RWPE2 (cell line): ENCODE measurements at regions not wholly inside any gene's neighbourhood (a gene's known extent, or its start where the extent isn't known, plus 50 kb on each side); places are given as distances from the start of the nearest gene placed in this dataset.

ENCODE experiments used
- ATAC-seq: fragments of 200-7000 bp; cut with Tn5 transposase; 3 replicates; pipeline ENCODE4 v1.9.1; 2021; ENCODE audit warnings: low read depth
- DNase-seq: peaks from one replicate; pipeline ENCODE4 v3.0.0-alpha.2; 2020; ENCODE audit warnings: low spot score
- H3K27ac ChIP-seq: fragments of 450-650 bp; 2 replicates; pipeline ENCODE4 v1.5.1; 2017; ENCODE audit warnings: mild to moderate bottlenecking; ENCODE audit not compliant: poor library complexity, severe bottlenecking
- H3K27me3 ChIP-seq: fragments of 250-450 bp; sonication (Bioruptor Pico); 2 replicates; pipeline ENCODE4 v1.5.1; 2021; ENCODE audit warnings: mild to moderate bottlenecking, moderate library complexity; ENCODE audit not compliant: insufficient read depth, poor library complexity, severe bottlenecking
- H3K36me3 ChIP-seq: fragments of 250-450 bp; sonication (Bioruptor Pico); 2 replicates; pipeline ENCODE4 v1.5.1; 2020; ENCODE audit warnings: low read depth, mild to moderate bottlenecking, moderate library complexity
- H3K4me1 ChIP-seq: fragments of 250-450 bp; sonication (Bioruptor Pico); 2 replicates; pipeline ENCODE4 v1.5.1; 2021; ENCODE audit warnings: mild to moderate bottlenecking, moderate library complexity; ENCODE audit not compliant: insufficient read depth, poor library complexity, severe bottlenecking
- H3K4me3 ChIP-seq: fragments of 250-450 bp; sonication (Bioruptor Pico); 2 replicates; pipeline ENCODE4 v1.5.1; 2021; ENCODE audit warnings: mild to moderate bottlenecking, moderate library complexity; ENCODE audit not compliant: severe bottlenecking
- H3K9me3 ChIP-seq: fragments of 250-450 bp; sonication (Bioruptor Pico); 2 replicates; pipeline ENCODE4 v1.5.1; 2021; ENCODE audit warnings: mild to moderate bottlenecking, moderate library complexity; ENCODE audit not compliant: severe bottlenecking
- TF ChIP-seq, protein P1 (sequence below): fragments of 450-650 bp; IDR thresholded peaks from one replicate; pipeline ENCODE4 v1.5.1; 2017; ENCODE audit warnings: mild to moderate bottlenecking, moderate library complexity; ENCODE audit not compliant: poor library complexity, severe bottlenecking

DNA sequence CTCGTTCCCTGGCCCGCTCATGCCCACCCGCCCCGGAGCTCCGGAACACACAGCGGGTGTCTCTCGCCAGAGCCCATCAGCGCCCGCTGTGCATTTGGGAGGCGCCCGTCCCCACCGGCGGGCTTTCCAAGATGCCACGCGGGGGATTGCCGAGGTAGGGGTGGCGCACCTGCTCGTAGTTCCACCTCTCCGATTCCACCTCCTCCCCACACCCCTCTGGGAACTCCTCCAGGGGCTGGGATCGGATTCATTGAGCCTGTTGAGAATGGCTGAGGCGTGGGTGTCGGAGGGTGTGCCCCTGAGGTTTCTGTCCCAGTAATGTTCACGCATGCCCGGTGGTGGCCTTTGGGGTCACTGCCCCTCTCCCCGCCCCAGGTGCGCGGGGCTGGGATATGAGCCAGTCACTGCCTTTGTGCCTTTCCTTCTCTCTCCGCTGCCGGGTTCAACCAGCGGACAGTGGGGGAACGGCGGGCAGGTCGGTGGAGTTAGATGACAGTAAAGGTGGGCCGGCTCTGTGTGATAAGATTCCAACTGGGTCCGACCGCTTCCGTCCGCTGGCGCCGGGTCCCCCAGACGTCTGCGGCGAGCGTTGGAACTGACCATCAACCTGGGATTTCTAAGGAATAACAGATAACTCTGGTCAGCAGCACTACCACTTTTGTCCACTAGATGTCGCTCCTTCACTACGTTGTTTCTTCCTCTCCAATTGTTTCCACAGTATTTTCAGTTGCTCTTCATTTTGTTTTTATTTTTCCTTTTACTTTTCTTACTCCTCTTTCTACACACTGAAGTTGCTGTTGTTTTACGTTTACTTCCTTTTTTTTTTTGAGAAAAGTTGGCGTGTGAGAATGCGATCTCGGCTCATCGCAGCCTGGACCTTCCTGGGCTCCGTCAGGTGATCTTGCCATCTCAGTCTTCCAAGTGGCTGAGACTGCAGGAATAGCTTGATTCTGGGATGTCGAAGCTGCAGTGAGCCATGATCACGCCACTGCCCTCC is 178.1 kb upstream of the ALG10B start:
- no peaks in the 10 kb centered on the region for H3K4me1 ChIP-seq
- H3K27ac ChIP-seq = no peak overlapping the region
- TF ChIP-seq, protein P1, sequence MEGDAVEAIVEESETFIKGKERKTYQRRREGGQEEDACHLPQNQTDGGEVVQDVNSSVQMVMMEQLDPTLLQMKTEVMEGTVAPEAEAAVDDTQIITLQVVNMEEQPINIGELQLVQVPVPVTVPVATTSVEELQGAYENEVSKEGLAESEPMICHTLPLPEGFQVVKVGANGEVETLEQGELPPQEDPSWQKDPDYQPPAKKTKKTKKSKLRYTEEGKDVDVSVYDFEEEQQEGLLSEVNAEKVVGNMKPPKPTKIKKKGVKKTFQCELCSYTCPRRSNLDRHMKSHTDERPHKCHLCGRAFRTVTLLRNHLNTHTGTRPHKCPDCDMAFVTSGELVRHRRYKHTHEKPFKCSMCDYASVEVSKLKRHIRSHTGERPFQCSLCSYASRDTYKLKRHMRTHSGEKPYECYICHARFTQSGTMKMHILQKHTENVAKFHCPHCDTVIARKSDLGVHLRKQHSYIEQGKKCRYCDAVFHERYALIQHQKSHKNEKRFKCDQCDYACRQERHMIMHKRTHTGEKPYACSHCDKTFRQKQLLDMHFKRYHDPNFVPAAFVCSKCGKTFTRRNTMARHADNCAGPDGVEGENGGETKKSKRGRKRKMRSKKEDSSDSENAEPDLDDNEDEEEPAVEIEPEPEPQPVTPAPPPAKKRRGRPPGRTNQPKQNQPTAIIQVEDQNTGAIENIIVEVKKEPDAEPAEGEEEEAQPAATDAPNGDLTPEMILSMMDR = peak; percentile 92
- H3K27me3 ChIP-seq = no peaks in the 10 kb centered on the region
- H3K4me3 ChIP-seq = peak overlapping the region; percentile 45
- no peaks in the 10 kb centered on the region for H3K36me3 ChIP-seq
- H3K9me3 ChIP-seq = no peaks in the 10 kb centered on the region
- DNase-seq (peak; percentile 66), ATAC-seq (peak; percentile 83)

DNA sequence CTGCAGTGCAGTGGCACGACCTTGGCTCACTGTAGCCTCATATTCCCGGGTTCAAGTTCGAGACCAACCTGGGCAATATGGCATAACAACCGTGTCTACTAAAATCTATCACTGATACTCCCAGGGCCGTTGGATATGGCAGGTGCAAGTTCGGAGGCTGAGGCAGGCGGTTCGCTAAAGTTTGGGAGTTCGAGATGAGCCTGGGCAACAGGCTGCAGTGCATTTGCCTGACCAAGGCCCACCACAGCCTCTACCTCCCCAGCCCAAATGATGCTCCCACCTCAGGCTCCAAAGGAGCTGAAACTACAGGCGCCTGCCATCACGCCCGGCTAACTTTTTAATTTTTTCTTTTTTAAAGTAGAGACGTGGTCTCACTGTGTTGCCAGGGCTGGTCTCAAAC is 177.1 kb upstream of the ALG10B start:
- no peak overlapping the region for H3K27ac ChIP-seq
- no peak for ATAC-seq
- no peaks in the 10 kb centered on the region for H3K27me3 ChIP-seq
- H3K4me3 ChIP-seq = no peak overlapping the region
- H3K4me1 ChIP-seq = peaks cover 5% of the 10 kb centered on the region
- no peaks in the 10 kb centered on the region for H3K9me3 ChIP-seq
- no peak for DNase-seq
- no peaks in the 10 kb centered on the region for H3K36me3 ChIP-seq
- TF ChIP-seq, protein P1 = no peak

DNA sequence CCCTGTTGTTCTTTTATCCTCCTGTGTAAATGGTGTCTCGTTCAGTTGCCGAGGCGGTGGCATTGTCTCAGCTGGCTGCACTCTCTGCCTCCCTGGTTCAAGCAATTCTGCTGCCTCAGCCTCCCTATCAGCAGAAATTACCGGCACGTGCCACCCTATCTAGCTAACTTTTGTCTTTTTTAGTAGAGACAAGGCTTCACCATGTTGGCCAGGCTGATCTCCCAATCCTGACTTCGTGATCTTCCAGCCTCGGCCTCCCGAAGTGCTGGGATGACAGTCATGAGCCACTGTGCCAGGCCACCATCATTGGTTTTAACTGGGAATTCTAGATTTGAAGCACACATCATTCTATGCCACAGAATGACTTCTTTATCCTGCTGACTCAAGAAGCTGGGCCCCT is 175.3 kb upstream of the ALG10B start:
- ATAC-seq (no peak), DNase-seq (no peak)
- Histone ChIP-seq H3K9me3 (no peaks in the 10 kb centered on the region), H3K27ac (no peak overlapping the region), H3K4me1 (peaks cover 6% of the 10 kb centered on the region), H3K4me3 (no peak overlapping the region), H3K27me3 (no peaks in the 10 kb centered on the region), H3K36me3 (no peaks in the 10 kb centered on the region)
- TF ChIP-seq, protein P1 = no peak

DNA sequence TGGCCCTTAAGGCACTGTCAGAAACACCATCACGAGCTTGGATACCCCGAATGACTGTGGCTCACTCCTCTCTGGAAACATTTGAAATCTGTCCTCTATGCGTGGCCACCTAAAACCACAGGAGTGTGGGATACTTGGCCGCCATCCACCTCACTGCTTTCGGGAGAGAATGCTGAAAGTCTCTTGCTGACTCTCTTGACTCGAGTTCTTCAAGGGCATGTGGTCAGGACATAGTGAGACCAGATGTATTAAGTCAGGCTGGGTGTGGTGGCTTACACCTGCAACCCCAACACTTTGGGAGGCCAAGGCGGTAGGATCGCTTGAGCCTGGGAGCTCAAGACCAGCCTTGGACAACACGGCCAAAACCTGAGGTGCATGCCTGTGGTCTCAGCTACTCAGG is 174.7 kb upstream of the ALG10B start:
- Histone ChIP-seq H3K4me1 (peaks cover 6% of the 10 kb centered on the region), H3K27me3 (no peaks in the 10 kb centered on the region), H3K27ac (no peak overlapping the region), H3K9me3 (peaks cover 2% of the 10 kb centered on the region), H3K4me3 (no peak overlapping the region), H3K36me3 (no peaks in the 10 kb centered on the region)
- TF ChIP-seq, protein P1 = no peak
- ATAC-seq (no peak), DNase-seq (no peak)

DNA sequence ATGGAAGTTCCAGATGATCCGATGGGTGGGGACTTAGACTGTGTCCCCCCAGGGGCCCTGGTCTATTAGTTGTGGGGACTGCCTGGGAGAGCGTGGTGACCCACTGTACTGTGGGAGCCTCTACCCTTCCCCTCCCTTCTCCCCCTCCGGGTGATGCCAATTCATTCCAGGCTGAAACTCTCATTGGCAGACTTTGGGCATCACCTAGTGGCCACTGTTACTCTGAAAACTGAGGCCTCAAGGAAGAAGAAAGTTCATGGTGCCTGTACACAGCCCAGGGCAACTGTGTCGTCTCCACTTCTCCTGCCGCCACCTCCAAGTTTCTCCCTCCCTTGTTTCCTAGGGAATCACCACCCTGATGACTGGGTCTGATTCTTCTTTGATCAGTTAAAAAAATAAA is 173.6 kb upstream of the ALG10B start:
- peaks cover 6% of the 10 kb centered on the region for H3K4me1 ChIP-seq
- no peak overlapping the region for H3K4me3 ChIP-seq
- no peaks in the 10 kb centered on the region for H3K27me3 ChIP-seq
- TF ChIP-seq, protein P1 = no peak
- DNase-seq (no peak), ATAC-seq (no peak)
- no peak overlapping the region for H3K27ac ChIP-seq
- H3K9me3 ChIP-seq = peaks cover 3% of the 10 kb centered on the region
- no peaks in the 10 kb centered on the region for H3K36me3 ChIP-seq
